Stimulated activated CD8-positive, alpha-beta memory T cell treated with anti-CD3 and anti-CD28 coated beads, Interleukin-4, amount 100 ng/mL, for 4 hours (primary cell): ENCODE measurements at regions not wholly inside any gene's neighbourhood (a gene's known extent, or its start where the extent isn't known, plus 50 kb on each side); places are given as distances from the start of the nearest gene placed in this dataset.

Experiments used
- DNase-seq, 2 donors: peaks; one replicate each; pipeline ENCODE4 v3.0.0-alpha.2; 2020; ENCODE audit warnings: low read depth in 2 of 2, low spot score in 1 of 2

DNA sequence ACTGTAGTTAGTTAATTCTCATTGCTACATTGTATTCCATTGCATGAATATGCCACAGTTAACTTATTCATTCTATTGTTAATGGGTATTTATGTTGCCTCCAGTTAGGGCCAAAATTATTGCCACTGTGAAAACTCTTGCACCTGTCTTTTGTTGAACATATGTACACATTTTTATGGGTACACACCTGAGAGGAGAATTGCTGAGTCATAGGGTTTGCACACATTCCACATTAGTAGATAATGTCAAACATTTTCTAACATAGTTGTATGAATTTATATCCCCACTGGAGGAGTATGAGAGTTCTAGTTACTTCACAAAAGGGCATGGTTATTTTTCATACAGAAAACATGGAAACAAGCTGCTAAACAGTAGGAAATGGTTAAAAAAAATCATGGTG, 338.4 kb downstream of the FOXO1 start:
- DNase-seq = no peak

DNA sequence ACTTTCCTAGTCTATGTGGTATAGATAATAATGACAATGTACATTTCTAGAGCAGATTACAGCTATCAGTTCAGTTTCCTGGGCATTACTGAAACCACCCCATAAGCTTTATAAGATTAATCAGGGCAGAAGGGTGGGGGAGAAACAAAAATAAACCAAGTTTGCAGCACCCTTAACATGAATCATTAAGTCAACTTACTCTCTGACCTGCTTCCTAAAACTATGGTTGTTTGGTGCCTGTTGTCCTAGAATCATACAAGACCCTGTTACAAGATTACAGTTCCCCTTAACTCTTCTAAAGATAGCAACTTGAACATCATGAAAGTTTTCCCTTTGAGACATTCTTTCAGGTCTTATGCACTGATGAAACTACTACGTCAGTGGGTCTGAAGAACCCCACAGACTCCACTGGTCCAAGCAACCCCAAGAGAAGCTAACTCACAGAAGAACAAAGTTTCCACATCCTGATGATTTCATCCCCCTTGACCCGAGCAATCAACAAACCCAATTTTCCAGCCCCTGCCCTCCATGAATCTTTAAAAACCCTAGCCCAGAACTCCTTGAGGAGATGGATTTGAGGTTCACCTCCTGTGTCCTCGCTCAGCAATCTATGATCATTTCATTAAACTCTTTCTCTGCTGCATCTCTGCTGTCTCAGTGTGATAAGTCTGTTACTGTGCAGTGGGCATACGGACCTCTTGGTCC, 336.5 kb downstream of the FOXO1 start:
- DNase-seq = no peak

DNA sequence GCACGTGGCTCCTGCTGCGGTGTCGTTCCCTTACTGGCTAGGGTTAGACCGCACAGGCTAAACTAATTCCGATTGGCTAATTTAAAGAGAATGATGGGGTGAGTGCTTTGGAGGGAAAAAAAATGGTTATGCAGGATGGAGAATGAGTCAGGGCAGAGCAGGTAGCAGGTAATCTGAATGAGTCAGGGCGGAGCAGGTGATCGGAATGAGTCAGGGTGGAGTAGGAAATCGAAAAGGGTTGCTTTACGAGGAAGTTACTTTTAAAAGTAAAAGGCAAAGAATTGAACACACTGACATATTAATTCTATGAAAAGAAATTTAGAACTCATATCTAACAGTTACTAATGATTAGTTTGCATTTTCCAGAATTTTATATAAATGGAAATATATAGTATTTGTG, 335.5 kb downstream of the FOXO1 start:
- DNase-seq = no peak

GRCh38 chr13:40331802-40332201, 334.6 kb downstream of the FOXO1 start:
- DNase-seq = no peak

DNA sequence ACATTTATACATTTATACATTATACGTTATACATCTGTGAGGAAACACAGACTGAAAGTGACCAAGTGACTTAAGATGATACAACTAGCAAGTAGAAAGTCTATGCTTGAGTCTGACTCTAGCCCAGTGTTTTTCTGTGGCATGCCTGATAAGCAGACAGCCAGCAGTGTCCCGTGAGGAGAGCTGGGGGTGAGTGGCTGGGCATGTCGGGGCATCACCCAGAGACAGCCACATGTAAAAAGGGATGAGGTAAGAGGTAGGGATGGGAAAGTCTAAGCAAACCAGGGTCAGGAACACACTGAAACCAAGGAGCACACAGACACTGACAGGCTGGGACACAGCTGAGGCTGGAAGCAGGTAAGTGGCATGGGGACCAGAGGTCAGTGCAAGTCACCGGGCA, 333.2 kb downstream of the FOXO1 start:
- no peak for DNase-seq

GRCh38 chr13:40334031-40334430, 332.4 kb downstream of the FOXO1 start:
- no peak for DNase-seq

- DNase-seq = no peak
Observed at GRCh38 chr13:40334616-40335015, 331.8 kb downstream of the FOXO1 start.

DNA sequence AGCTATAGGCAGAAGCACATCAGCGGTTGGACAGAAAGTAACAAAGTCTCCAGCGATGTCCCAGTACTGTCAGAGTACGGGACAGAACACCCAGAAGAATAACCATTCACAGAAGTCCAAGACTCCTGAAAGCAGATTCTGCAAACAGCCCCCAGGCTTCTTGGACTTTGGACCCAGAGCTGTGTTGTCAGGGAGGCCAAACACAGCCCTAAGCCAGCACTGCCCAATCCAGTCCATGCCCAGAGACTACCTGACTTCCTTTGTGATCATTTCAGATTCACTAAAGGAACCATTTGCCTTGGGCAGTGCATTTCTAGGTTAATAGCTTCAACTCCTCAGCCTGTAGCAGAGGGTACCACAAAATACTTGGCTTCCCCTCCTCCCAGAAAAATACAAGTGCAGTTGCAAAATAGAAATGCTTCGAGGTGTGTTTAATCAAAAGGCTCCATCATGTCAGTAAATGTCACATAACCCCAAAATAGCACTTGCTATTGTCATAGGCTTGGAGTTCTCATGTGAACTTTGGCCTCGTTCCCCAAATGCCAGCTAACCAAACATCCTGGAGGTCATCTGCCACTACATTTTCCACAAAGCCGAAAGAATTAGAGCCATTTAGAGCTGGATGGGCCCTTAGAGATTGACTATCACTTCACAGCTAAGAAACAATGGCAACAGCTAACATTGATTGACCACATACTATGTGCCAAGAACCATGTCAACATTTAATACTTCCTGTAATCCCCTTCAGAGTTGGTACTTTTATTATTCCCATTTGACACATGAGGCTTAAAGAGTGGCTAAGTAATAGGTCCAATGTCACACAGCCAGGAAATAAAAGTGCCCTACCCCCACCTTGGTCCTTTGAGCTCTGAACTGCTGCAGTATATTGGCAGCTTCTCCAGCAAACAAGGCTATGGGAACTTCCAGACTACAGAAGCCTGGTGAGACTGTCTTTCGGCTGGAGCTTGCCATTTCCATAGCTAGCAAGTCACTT, 329.9 kb downstream of the FOXO1 start:
- no peak for DNase-seq

- no peak for DNase-seq
Observed at GRCh38 chr13:40337651-40338050, 328.8 kb downstream of the FOXO1 start.

GRCh38 chr13:40338217-40338616, 328.2 kb downstream of the FOXO1 start:
- DNase-seq = no peak

DNA sequence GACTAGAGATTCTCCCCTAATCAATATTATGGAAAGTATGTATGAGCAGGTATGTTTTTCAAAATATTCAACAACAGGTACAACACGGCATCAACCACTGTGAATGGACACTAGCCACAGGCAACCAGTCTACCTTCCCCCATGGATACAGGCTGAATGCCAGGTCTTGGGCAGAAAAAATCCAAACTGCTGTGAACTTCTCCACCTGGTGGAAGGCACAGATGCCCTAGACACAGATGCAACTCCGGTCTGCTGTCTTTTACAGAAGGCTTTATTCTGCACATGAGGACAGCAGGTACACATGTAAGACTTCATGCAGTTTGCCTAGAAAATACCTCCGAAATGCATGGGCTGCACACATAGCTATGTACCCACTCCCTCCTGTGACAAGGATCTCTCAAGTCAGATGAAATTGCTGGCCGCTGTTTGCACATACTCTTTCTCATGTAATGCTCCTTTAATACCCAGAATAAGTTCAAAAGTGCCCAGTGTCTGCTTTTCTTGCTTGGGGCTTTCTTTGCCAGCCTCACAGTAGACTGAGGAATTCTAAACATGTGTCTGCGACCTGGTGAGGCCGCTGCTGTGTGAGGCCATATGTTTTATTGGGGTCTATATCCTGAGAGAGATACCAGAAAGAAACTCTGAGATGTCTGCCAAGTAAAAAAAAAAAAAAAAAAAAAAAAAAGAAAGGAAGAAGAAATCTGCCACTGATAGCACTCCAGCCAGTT, 325.9 kb downstream of the FOXO1 start:
- DNase-seq = no peak

DNA sequence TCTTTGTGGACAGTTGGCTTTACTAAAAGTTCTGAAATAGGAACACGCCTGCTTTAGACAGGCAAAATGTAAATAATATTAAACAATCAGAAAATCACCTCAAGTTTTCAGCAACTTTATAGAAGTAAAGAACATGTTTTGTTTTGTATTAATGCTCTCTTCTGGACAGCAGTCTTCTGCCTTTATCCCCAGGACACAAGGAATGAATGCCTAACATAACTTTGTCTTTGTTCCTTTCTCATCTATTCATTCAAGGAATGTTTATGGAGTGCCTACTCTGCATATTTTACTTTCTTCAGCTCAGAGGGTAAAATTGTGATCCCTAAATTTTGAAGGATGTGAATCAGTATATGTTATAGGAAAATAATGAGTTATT, 325.4 kb downstream of the FOXO1 start:
- no peak for DNase-seq

DNA sequence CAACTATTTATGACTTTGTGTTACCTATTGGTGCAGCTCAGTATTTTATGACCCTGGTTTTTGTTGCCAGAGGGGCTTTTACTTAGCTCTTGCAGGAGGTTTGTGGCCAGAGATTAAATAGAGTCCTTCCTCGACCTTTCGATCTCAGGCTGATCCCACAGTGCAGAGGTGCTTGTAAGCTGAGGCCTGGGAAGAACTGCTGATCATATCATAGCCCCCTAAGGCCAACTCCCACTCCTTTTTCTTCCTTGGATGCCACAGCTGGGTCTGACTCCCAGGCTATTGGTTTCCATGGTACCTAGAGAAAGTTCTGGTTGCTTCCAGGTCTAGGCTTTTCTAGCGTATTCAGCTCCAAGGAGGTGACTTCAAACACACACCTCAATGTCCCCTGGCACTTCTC, 324.9 kb downstream of the FOXO1 start:
- DNase-seq = no peak

DNA sequence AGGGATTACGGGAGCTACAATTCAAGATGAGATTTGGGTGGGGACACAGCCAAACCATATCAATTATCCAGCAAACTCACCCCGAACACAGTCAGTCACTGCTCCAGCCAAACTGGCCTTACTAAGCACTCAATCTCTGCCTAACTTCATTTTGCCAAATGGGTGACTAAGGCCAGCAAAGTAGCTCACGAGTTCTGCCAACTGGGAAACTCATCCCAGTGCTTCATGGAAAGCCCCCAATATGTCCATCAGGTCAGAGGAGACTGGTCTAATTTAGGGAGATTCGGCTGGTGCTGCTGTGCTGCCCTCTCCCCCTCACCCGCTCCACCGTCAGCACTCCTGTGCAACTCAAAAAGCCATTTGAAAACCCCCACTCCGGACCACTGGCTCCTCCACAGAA, 324.0 kb downstream of the FOXO1 start:
- DNase-seq = no peak

DNA sequence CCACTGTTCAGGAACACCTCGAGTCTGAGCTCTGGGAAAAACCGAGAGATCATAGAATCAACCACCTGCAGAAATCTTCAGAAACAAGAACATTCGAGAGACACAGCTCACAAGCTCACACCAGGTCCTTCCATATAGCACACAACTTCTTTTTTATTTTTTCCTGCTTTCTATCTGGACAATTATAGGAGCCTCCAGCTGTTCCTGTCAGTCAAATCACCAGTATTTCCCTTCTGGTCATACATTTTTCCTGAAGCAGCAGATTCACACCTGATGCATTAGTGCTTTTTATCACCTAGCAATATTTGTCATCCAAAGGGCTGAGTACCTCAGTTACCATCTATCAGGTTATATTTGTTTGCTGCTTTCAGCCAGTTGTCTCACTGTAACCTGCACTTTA, 323.5 kb downstream of the FOXO1 start:
- no peak for DNase-seq

GRCh38 chr13:40343550-40344269, 322.7 kb downstream of the FOXO1 start:
- DNase-seq = no peak

DNA sequence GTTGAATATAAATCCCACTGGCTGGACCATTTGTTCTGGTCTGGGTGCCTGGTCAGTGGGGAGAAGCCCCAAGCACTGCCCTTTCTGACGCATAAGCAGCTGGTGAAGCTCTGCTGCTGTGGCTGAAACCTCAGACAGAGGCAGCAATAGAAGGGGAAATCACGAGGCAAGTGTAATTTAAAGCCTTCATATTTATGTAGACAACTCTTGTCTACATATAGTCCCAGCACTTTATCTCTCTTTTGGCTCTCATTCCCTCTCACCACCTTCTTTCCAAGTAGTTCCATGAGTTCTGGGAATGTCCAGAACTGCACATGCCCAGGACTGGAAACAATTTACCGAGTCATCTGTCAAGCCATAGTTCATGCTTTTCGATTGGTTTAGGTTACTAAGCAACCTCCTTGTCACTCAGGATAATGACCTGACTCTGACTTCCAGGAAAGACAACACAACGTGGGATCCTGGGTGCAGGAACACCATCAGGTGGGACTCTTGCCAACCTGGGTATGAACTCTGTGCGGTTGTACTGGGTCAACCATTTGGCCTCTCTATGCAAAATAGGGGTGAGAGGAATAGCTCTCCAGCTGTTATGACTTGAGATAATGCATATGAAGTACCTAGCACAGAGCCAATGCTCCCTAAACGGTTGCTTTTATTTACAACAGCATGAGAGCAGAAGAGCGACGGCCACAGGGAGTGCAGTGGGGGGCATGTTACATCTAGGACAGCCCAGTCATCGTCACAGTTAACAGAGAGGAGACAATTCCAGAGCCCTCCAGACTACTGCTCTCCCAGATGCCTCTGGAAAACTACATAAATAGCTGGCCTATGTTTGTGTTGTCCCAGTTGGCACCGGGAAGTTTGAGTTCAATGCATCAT, 321.9 kb downstream of the FOXO1 start:
- DNase-seq = no peak

GRCh38 chr13:40345149-40345514, 321.3 kb downstream of the FOXO1 start:
- DNase-seq = no peak

- DNase-seq = no peak
Observed at GRCh38 chr13:40345654-40346372, 320.6 kb downstream of the FOXO1 start.

- DNase-seq = no peak
Observed at GRCh38 chr13:40346592-40346991, 319.8 kb downstream of the FOXO1 start.
